ENCODE measurements at regions not wholly inside any gene's neighbourhood (a gene's known extent, or its start where the extent isn't known, plus 50 kb on each side); places are given as distances from the start of the nearest gene placed in this dataset.

- TF ChIP-seq CEBPB (IDR thresholded peaks at IDR 0.05) (no peak), MAX (IDR thresholded peaks at IDR 0.05) (no peak), TCF12 (IDR thresholded peaks at IDR 0.05; ENCODE audit: low read depth) (no peak), REST (IDR thresholded peaks at IDR 0.05; ENCODE audit: low read depth) (no peak), EGR1 (IDR thresholded peaks at IDR 0.05) (no peak), FOXM1 (IDR thresholded peaks at IDR 0.05; ENCODE audit: borderline replicate concordance, low read depth) (no peak), RAD21 (IDR thresholded peaks at IDR 0.05; ENCODE audit: low read depth) (no peak), YY1 (IDR thresholded peaks at IDR 0.05; ENCODE audit: low read depth) (no peak), EP300 (IDR thresholded peaks at IDR 0.05; ENCODE audit: borderline replicate concordance) (no peak), TAF1 (IDR thresholded peaks at IDR 0.05; ENCODE audit: low read depth) (no peak), CREB1 (IDR thresholded peaks at IDR 0.05; ENCODE audit: low read depth) (no peak), TEAD4 (IDR thresholded peaks at IDR 0.05) (no peak), ZBTB7A (IDR thresholded peaks at IDR 0.05; ENCODE audit: low read depth) (no peak), NFIC (IDR thresholded peaks at IDR 0.05) (no peak)
Measured at GRCh38 chr17:77461277-77462057, 320.7 kb downstream of the SEC14L1 start.

Data from Ishikawa (cell line).